HUES6 (cell line): ENCODE measurements at regions not wholly inside any gene's neighbourhood (a gene's known extent, or its start where the extent isn't known, plus 50 kb on each side); places are given as distances from the start of the nearest gene placed in this dataset.

Experiments used
- H3K27ac ChIP-seq: 2 replicates; pipeline ENCODE4 v1.7.0; 2013; ENCODE audit warnings: low read depth, mild to moderate bottlenecking, low read length, inconsistent platforms
- H3K27me3 ChIP-seq: 2 replicates; pipeline ENCODE4 v1.6.1; 2013; ENCODE audit warnings: low read length; ENCODE audit not compliant: control insufficient read depth, insufficient read depth
- H3K36me3 ChIP-seq: 2 replicates; pipeline ENCODE4 v1.6.1; 2013; ENCODE audit warnings: low read length; ENCODE audit not compliant: control insufficient read depth, insufficient read depth
- H3K4me1 ChIP-seq: 2 replicates; pipeline ENCODE4 v1.6.1; 2013; ENCODE audit warnings: low read length; ENCODE audit not compliant: control insufficient read depth, insufficient read depth
- H3K4me3 ChIP-seq: 2 replicates; pipeline ENCODE4 v1.5.1; 2013; ENCODE audit warnings: low read depth, low read length
- H3K9ac ChIP-seq: one replicate; pipeline ENCODE4 v1.6.1; 2013; ENCODE audit warnings: mild to moderate bottlenecking, low read length
- H3K9me3 ChIP-seq: 2 replicates; pipeline ENCODE4 v1.6.1; 2013; ENCODE audit warnings: low read depth, low read length; ENCODE audit not compliant: control insufficient read depth, insufficient read depth

DNA sequence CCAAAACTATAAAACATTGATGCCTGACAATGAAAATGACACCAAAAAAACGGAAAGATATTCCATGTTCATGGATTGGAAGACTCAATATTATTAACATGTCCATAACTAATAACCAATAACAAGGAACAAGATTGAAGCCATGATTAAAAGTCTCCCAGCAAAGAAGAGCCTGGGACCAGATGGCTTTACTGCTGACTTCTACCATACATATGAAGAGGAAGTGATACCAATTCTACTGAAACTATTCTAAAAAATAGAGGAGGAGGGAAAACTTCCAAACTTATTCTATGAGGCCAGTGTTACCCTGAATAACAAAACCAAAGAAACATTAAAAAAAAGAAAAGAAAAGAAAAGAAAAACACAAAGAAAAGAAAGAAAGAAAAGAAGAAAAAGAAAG lies 54.6 kb upstream of the ATF7IP start:
- no peak overlapping the region for H3K9ac ChIP-seq
- no peaks in the 10 kb centered on the region for H3K9me3 ChIP-seq
- H3K36me3 ChIP-seq = no peaks in the 10 kb centered on the region
- no peaks in the 10 kb centered on the region for H3K4me1 ChIP-seq
- no peak overlapping the region for H3K4me3 ChIP-seq
- no peaks in the 10 kb centered on the region for H3K27me3 ChIP-seq
- H3K27ac ChIP-seq = no peak overlapping the region

DNA sequence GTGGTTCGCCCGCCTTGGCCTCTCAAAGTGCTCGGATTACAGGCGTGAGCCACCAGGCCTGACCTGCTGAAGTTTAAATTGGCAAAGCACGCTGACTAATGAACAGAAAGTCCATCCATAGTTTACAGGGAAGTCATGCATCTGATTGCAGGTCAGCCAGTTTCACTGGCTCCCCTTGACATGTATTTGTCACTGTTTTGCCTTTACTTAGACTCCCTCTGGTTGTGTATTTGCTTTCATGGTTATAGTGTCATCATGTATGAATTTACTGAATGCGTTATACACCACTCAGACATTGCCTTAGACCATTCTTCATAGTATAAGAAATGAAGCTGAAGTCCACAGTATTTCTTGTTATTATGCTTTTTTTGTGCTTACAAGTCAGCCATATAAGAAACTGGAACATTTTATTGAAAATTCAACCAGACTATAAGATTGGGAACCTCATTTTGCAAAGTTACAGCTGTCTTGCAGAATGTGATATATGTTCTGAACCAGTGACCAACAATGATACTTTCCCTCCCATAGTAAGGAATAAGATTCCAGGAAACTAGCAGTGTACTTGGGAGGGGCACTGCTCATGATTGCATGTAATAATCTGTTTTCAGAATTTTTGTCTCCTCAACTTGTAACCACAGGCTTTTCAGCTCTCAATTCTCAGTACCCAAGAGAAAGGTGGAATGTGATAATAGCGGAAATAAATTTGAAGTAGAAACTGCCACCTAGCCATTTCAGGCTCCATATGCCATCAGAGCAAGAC lies 51.9 kb upstream of the ATF7IP start:
- no peak overlapping the region for H3K9ac ChIP-seq
- H3K27ac ChIP-seq = no peak overlapping the region
- no peaks in the 10 kb centered on the region for H3K36me3 ChIP-seq
- no peaks in the 10 kb centered on the region for H3K27me3 ChIP-seq
- no peak overlapping the region for H3K4me3 ChIP-seq
- no peaks in the 10 kb centered on the region for H3K9me3 ChIP-seq
- H3K4me1 ChIP-seq = no peaks in the 10 kb centered on the region

DNA sequence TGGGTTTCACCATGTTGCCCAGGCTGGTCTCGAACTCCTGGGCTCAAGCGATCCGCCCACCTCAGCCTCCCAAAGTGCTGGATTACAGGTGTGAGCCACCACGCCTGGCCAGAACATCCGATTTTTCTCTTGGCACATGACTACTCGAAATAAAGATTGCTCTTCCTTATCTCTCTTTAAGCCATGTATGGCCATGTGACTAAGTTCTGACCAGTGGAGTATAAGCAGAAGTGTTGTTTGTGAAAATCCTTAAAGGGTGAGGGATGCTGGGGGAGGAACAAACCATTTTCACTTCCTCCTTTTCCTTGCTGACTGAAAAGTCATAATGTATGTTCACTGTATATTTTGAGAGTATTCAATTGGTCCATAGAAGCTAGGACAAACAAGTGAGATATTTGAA lies 50.7 kb upstream of the ATF7IP start:
- no peak overlapping the region for H3K4me3 ChIP-seq
- no peak overlapping the region for H3K27ac ChIP-seq
- no peaks in the 10 kb centered on the region for H3K27me3 ChIP-seq
- no peaks in the 10 kb centered on the region for H3K36me3 ChIP-seq
- no peaks in the 10 kb centered on the region for H3K9me3 ChIP-seq
- H3K4me1 ChIP-seq = no peaks in the 10 kb centered on the region
- H3K9ac ChIP-seq = no peak overlapping the region

DNA sequence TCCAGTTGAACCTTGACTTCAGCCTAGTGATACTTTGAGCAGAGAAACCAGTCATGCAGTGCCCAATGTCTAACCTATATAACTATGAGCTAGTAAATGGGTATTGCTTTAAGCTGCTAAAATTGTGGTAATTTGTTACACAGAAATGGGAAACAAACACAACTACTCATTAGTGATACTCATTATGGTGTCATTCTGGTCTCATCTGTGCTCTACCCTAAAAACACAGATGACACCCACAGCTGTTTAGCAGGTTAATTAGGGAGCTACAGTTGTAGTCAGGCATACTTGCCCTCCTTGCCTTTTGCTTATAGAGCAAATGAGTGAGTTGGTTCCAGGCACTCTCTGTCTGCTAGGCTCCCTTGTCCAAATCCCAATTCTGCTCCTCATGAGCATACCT lies 50.0 kb upstream of the ATF7IP start:
- no peak overlapping the region for H3K27ac ChIP-seq
- H3K9ac ChIP-seq = no peak overlapping the region
- H3K9me3 ChIP-seq = no peaks in the 10 kb centered on the region
- H3K36me3 ChIP-seq = no peaks in the 10 kb centered on the region
- no peaks in the 10 kb centered on the region for H3K4me1 ChIP-seq
- no peak overlapping the region for H3K4me3 ChIP-seq
- no peaks in the 10 kb centered on the region for H3K27me3 ChIP-seq
